GM12878 (cell line): ENCODE measurements at regions not wholly inside any gene's neighbourhood (a gene's known extent, or its start where the extent isn't known, plus 50 kb on each side); places are given as distances from the start of the nearest gene placed in this dataset.

ENCODE experiments used
- ATAC-seq: fragments of 200-7000 bp; cut with Tn5 transposase; 3 replicates; pipeline ENCODE4 v1.9.1; 2020; ENCODE audit warnings: mild to moderate bottlenecking, moderate library complexity
- BruUV-seq: library from RNA; stranded (reverse); fragments of 400-500 nt; replicated peaks from 2 replicates; lab custom pipeline; 2021; lab: Mats Ljungman, UMichigan
- CTCF ChIA-PET: fragments of 300-600 bp; sonication (Branson Sonifier 250); formaldehyde crosslinking; extraction: SDS; loops from one replicate; lab custom pipeline; 2021; ENCODE audit warnings: inconsistent platforms; lab: Yijun Ruan, JAX
- POLR2A ChIA-PET: fragments of 350-600 bp; formaldehyde crosslinking; extraction: SDS; loops from one replicate; lab custom pipeline; 2021; ENCODE audit warnings: inconsistent platforms; lab: Charles Lee
- RAD21 ChIA-PET: fragments of 300-600 bp; sonication (Branson Sonifier 250); formaldehyde crosslinking; loops from one replicate; lab custom pipeline; 2023; ENCODE audit warnings: antibody characterized with exemption; ENCODE audit not compliant: unreplicated experiment; lab: Charles Lee
- SMC1A ChIA-PET: fragments of 300-600 bp; sonication (Branson Sonifier 250); formaldehyde crosslinking; loops from one replicate; lab custom pipeline; 2023; ENCODE audit not compliant: unreplicated experiment, uncharacterized antibody; lab: Charles Lee
- DNase-seq: peaks from one replicate; pipeline ENCODE4 v3.0.0-alpha.2; 2011; ENCODE audit warnings: low read depth, low spot score
- FAIRE-seq: peaks from 3 replicates; lab custom pipeline; 2011; peaks lifted over from hg19 to GRCh38; lab: Jason Lieb, UNC
- H2AFZ ChIP-seq: 2 replicates; pipeline ENCODE4 v1.6.0; 2011; ENCODE audit warnings: low read depth, low read length, control low read depth; ENCODE audit not compliant: control insufficient read depth
- H3K27ac ChIP-seq: 2 replicates; pipeline ENCODE4 v1.5.1; 2011; ENCODE audit warnings: control low read depth; ENCODE audit not compliant: control insufficient read depth, insufficient read depth
- H3K27me3 ChIP-seq, 2 experiments: replicated peaks in 1 of 2; 2 replicates each; pipeline versions ENCODE4 v1.6.0 to v1.6.1; 2011; ENCODE audit warnings: low read length in 1 of 2; ENCODE audit not compliant: control insufficient read depth in 2 of 2, insufficient read depth in 2 of 2
- H3K36me3 ChIP-seq, 2 experiments: 2 replicates each; pipeline ENCODE4 v1.5.1; 2011; ENCODE audit warnings: low read length in 1 of 2; ENCODE audit not compliant: control insufficient read depth in 2 of 2, insufficient read depth in 2 of 2
- H3K4me1 ChIP-seq: 2 replicates; pipeline ENCODE4 v1.6.1; 2011; ENCODE audit warnings: mild to moderate bottlenecking, low read length, moderate library complexity, mixed read lengths; ENCODE audit not compliant: control insufficient read depth, insufficient read depth
- H3K4me2 ChIP-seq: 2 replicates; pipeline ENCODE4 v1.6.0; 2011; ENCODE audit warnings: control low read depth; ENCODE audit not compliant: control insufficient read depth, insufficient read depth
- H3K4me3 ChIP-seq: fragments of 200-600 bp; sonication (generic); 2 replicates; pipeline ENCODE4 v1.5.1; 2016
- H3K79me2 ChIP-seq: 2 replicates; pipeline ENCODE4 v1.6.0; 2011; ENCODE audit warnings: low read length; ENCODE audit not compliant: control insufficient read depth, insufficient read depth
- H3K9ac ChIP-seq: 2 replicates; pipeline ENCODE4 v1.8.0; 2011; ENCODE audit warnings: low read length, control low read depth, mixed read lengths; ENCODE audit not compliant: control insufficient read depth, insufficient read depth
- H3K9me3 ChIP-seq: replicated peaks from 3 replicates; pipeline ENCODE4 v1.5.1; 2011; ENCODE audit warnings: mild to moderate bottlenecking, low read length; ENCODE audit not compliant: control insufficient read depth, insufficient read depth
- H4K20me1 ChIP-seq: 2 replicates; pipeline ENCODE4 v1.6.0; 2011; ENCODE audit not compliant: control insufficient read depth, insufficient read depth
- ATF7 ChIP-seq: fragments of 450-650 bp; IDR thresholded peaks from 2 replicates; pipeline ENCODE4 v1.6.1; 2016; ENCODE audit warnings: low read depth, mild to moderate bottlenecking
- E2F4 ChIP-seq: IDR thresholded peaks from 2 replicates; pipeline ENCODE4 v1.6.1; 2012; ENCODE audit warnings: low read depth, low read length, improper control_type of control experiment
- SIX5 ChIP-seq: IDR thresholded peaks from 2 replicates; pipeline ENCODE4 v1.6.1; 2011; ENCODE audit warnings: mild to moderate bottlenecking, low read depth, low read length, moderate library complexity; ENCODE audit not compliant: severe bottlenecking
- WGBS: methylation state at CpG from one replicate; pipeline ENCODE4 v1.1.6; 2016; ENCODE audit warnings: low lambda C conversion rate; ENCODE audit not compliant: insufficient replicate concordance, insufficient coverage; ENCODE audit errors: missing lambda C conversion rate; 5-methylcytosine and 5-hydroxymethylcytosine counted together
- in situ Hi-C: fragments of 300-500 bp; cut with MboI; formaldehyde crosslinking; loops from 9 replicates; pipeline ENCODE4 v1.14.3; 2018; ENCODE audit warnings: mixed read lengths
- intact Hi-C: fragments of 100-400 bp; cut with micrococcal nuclease; formaldehyde crosslinking; loops from one replicate; pipeline ENCODE4 v1.14.2; 2022; ENCODE audit not compliant: unreplicated experiment
- TF ChIP-seq, protein P1 (sequence below): fragments of 450-650 bp; IDR thresholded peaks from 2 replicates; pipeline ENCODE4 v1.6.1; 2014; ENCODE audit warnings: mild to moderate bottlenecking

DNA sequence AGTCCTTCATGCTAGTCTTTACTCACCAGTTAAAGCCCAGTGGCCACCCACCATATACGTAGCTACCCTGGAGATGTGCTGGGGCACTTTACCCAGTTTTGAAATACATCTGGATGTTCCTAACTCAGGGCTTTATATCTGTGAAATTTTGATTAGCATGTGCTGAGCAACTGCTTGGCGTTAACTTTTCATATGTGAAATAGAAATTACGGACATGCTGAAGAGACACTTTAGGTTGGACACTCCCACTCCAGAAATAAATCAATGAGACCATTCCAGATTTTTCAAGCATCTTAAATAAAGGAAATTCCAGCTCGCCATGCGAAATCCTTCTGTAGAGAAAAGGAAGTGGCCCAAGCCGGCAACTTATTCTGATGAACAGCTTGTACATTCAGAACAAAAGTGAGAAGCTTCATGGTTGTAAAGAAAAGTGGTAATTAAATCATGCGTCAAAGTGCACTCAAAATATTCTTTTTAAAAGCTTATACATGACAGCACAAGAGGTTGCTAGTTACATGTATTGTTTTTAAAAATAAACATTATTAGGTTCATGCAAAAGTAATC is 153.5 kb upstream of the ITGB1 start:
- TF ChIP-seq SIX5: no peak
- TF ChIP-seq, protein P1, sequence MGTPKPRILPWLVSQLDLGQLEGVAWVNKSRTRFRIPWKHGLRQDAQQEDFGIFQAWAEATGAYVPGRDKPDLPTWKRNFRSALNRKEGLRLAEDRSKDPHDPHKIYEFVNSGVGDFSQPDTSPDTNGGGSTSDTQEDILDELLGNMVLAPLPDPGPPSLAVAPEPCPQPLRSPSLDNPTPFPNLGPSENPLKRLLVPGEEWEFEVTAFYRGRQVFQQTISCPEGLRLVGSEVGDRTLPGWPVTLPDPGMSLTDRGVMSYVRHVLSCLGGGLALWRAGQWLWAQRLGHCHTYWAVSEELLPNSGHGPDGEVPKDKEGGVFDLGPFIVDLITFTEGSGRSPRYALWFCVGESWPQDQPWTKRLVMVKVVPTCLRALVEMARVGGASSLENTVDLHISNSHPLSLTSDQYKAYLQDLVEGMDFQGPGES: no peak
- no peak for TF ChIP-seq E2F4
- TF ChIP-seq ATF7: no peak
- no peak overlapping the region for H3K9ac ChIP-seq
- H3K9me3 ChIP-seq: no peaks in the 10 kb centered on the region
- ATAC-seq (no peak), FAIRE-seq (no peak), DNase-seq (no peak)
- ChIA-PET RAD21 (no interaction called here), POLR2A (no interaction called here), CTCF (no interaction called here), SMC1A (no interaction called here)
- H4K20me1 ChIP-seq: no peaks in the 10 kb centered on the region
- peaks cover 0 to 2% of the 10 kb centered on the region in 2 experiments; a peak in 1 of 4 replicates for H3K27me3 ChIP-seq
- no peak overlapping the region for H2AFZ ChIP-seq
- H3K4me3 ChIP-seq: no peak overlapping the region
- in situ Hi-C loops (no loop called here), intact Hi-C loops (no loop called here)
- 2% methylated on average over 7 of the region's 7 CpGs for WGBS
- no TSS peak for BruUV-seq
- no peak overlapping the region for H3K4me2 ChIP-seq
- no peak overlapping the region for H3K27ac ChIP-seq
- H3K36me3 ChIP-seq: no peaks in the 10 kb centered on the region
- no peaks in the 10 kb centered on the region for H3K4me1 ChIP-seq
- H3K79me2 ChIP-seq: no peaks in the 10 kb centered on the region
